Stomach (tissue), 4 donors: ENCODE measurements at regions not wholly inside any gene's neighbourhood (a gene's known extent, or its start where the extent isn't known, plus 50 kb on each side); places are given as distances from the start of the nearest gene placed in this dataset.

Experiments used
- EP300 ChIP-seq: sonication (generic); formaldehyde crosslinking; IDR thresholded peaks from one replicate; pipeline ENCODE4 v1.6.1; 2017; ENCODE audit warnings: antibody characterized with exemption
- POLR2A ChIP-seq, 4 donors: fragments of 450-650 bp; IDR thresholded peaks; one replicate each; pipeline ENCODE4 v1.6.1; 2016; ENCODE audit warnings: antibody characterized with exemption in 4 of 4, control low read depth in 2 of 4, mild to moderate bottlenecking in 1 of 4, moderate library complexity in 1 of 4
- POLR2AphosphoS5 ChIP-seq, 3 donors: sonication (generic); formaldehyde crosslinking; IDR thresholded peaks; one replicate each; pipeline ENCODE4 v1.6.1; 2016; ENCODE audit warnings: antibody characterized with exemption in 3 of 3
- TF ChIP-seq, protein P1 (sequence below), 7 experiments: fragments of 450-650 bp in 4 of 7; fragments of 200-600 bp in 3 of 7; sonication (generic) in 3 of 7; IDR thresholded peaks; one replicate each; pipeline ENCODE4 v1.5.1; 2016 to 2019; ENCODE audit warnings: antibody characterized with exemption in 7 of 7, control low read depth in 2 of 7, mild to moderate bottlenecking in 1 of 7

DNA sequence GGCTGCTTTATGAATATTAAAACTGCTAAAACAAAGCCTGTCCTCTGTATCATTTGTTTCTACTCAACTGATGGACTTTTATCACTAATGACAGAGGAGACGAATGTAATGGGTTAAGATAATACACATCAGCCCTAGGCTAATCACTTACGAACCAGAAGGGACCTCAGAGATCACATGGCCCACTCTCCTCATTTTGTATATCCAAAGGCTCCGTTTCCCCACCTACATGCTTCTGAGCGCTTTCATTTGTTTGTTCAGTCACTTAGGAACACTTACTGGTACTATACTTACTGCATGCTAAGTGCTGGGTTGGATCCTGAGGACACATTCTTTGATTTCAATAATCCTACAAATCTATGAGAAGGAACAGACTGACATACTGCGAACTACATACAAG, 169.3 kb downstream of the CEP135 start:
- TF ChIP-seq, protein P1, sequence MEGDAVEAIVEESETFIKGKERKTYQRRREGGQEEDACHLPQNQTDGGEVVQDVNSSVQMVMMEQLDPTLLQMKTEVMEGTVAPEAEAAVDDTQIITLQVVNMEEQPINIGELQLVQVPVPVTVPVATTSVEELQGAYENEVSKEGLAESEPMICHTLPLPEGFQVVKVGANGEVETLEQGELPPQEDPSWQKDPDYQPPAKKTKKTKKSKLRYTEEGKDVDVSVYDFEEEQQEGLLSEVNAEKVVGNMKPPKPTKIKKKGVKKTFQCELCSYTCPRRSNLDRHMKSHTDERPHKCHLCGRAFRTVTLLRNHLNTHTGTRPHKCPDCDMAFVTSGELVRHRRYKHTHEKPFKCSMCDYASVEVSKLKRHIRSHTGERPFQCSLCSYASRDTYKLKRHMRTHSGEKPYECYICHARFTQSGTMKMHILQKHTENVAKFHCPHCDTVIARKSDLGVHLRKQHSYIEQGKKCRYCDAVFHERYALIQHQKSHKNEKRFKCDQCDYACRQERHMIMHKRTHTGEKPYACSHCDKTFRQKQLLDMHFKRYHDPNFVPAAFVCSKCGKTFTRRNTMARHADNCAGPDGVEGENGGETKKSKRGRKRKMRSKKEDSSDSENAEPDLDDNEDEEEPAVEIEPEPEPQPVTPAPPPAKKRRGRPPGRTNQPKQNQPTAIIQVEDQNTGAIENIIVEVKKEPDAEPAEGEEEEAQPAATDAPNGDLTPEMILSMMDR (IDR thresholded peaks at IDR 0.05): no peak
- no peak for TF ChIP-seq POLR2AphosphoS5 (IDR thresholded peaks at IDR 0.05)
- no peak for TF ChIP-seq EP300
- TF ChIP-seq POLR2A (IDR thresholded peaks at IDR 0.05): no peak
